Nephron progenitor cell (in vitro differentiated cells): ENCODE measurements at regions not wholly inside any gene's neighbourhood (a gene's known extent, or its start where the extent isn't known, plus 50 kb on each side); places are given as distances from the start of the nearest gene placed in this dataset.

Experiments
- DNase-seq: peaks from one replicate; pipeline ENCODE4 v3.0.0; 2021
- H3K27ac Mint-ChIP-seq: 2 replicates; pipeline ENCODE4 v1.8.0; 2021; ENCODE audit warnings: mild to moderate bottlenecking, moderate library complexity, mixed read lengths
- H3K27me3 Mint-ChIP-seq: 2 replicates; pipeline ENCODE4 v1.8.0; 2021; ENCODE audit warnings: mild to moderate bottlenecking, low read depth, mixed read lengths; ENCODE audit not compliant: poor library complexity
- H3K36me3 Mint-ChIP-seq: 2 replicates; pipeline ENCODE4 v1.8.0; 2021; ENCODE audit warnings: low read depth, mixed read lengths
- H3K4me1 Mint-ChIP-seq: 2 replicates; pipeline ENCODE4 v1.8.0; 2021; ENCODE audit warnings: mixed read lengths
- H3K4me3 Mint-ChIP-seq: 2 replicates; pipeline ENCODE4 v1.8.0; 2021; ENCODE audit warnings: mild to moderate bottlenecking, moderate library complexity, mixed read lengths
- H3K9me3 Mint-ChIP-seq: 2 replicates; pipeline ENCODE4 v1.8.0; 2021; ENCODE audit warnings: mild to moderate bottlenecking, moderate library complexity, mixed read lengths
- TF ChIP-seq, protein P1 (sequence below): fragments of 200-600 bp; sonication (generic); IDR thresholded peaks from 2 replicates; pipeline ENCODE4 v1.5.0; 2021; ENCODE audit warnings: antibody characterized with exemption

DNA sequence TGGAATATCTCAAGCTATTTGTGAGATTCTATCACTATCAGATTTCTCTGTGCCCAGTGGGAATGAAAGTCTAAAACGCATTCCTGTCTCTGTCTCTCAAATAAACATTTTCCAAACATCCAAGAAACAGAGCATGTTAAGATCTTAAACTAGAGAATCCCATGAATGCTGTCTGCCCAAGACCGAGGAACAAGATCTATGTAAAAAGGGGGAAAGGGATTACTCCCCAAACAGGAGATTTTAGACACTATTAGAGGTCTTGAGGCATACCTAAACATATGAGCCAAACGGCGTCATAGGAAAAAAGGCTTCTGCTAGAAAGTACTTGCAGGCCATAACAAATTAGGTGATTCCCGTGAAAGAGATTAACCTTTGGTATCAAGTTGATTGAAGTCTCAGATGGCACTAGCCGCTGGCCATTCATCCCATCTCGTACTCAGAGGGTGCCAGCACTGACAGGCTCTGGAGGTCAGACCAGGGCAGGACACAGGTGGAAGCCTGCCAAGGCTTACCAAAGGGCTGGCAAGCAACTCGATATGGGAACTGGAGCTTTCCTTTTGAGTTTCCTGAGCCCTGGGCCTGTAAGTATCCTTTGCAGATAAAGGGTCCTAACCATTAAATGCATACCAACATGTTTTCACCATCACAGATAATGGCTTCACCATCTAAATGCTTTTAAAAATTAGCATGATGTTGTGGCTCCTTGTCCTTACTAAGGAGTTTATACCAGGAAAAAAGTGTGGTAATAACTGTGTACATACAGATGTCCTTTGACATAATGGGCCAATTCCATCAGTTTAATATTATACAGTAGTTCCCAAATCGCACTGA lies 225.2 kb downstream of the FOXO1 start:
- Mint-ChIP-seq H3K4me3 (no peak overlapping the region), H3K4me1 (peaks cover 15% of the 10 kb centered on the region), H3K9me3 (peaks cover 2% of the 10 kb centered on the region), H3K36me3 (peaks cover 2% of the 10 kb centered on the region), H3K27ac (no peak overlapping the region), H3K27me3 (no peaks in the 10 kb centered on the region)
- TF ChIP-seq, protein P1, sequence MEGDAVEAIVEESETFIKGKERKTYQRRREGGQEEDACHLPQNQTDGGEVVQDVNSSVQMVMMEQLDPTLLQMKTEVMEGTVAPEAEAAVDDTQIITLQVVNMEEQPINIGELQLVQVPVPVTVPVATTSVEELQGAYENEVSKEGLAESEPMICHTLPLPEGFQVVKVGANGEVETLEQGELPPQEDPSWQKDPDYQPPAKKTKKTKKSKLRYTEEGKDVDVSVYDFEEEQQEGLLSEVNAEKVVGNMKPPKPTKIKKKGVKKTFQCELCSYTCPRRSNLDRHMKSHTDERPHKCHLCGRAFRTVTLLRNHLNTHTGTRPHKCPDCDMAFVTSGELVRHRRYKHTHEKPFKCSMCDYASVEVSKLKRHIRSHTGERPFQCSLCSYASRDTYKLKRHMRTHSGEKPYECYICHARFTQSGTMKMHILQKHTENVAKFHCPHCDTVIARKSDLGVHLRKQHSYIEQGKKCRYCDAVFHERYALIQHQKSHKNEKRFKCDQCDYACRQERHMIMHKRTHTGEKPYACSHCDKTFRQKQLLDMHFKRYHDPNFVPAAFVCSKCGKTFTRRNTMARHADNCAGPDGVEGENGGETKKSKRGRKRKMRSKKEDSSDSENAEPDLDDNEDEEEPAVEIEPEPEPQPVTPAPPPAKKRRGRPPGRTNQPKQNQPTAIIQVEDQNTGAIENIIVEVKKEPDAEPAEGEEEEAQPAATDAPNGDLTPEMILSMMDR, result no peak
- no peak for DNase-seq

DNA sequence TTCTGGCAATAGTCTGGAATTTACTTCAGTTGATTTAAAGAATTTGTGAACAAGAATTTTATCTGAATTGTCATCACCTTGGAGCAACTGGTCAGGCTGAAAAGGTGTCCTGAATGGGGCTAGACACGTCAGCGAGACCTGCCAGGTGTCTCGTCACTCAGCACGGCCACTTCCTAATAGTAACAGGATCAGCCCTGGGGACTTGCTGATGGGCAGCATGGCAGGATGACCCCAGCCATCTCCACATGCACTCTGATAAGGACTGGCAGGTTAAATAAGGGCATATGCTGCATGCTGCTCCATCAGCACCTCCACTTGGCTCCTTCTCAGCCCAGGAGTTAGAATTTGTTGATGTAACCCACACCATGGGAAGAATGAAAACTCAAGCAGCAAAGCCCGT lies 224.2 kb downstream of the FOXO1 start:
- no peak overlapping the region for H3K27ac Mint-ChIP-seq
- peaks cover 4% of the 10 kb centered on the region for H3K27me3 Mint-ChIP-seq
- H3K9me3 Mint-ChIP-seq, result peaks cover 11% of the 10 kb centered on the region
- TF ChIP-seq, protein P1, result no peak
- no peak for DNase-seq
- peaks cover 6% of the 10 kb centered on the region for H3K36me3 Mint-ChIP-seq
- no peak overlapping the region for H3K4me3 Mint-ChIP-seq
- H3K4me1 Mint-ChIP-seq, result peaks cover 10% of the 10 kb centered on the region

DNA sequence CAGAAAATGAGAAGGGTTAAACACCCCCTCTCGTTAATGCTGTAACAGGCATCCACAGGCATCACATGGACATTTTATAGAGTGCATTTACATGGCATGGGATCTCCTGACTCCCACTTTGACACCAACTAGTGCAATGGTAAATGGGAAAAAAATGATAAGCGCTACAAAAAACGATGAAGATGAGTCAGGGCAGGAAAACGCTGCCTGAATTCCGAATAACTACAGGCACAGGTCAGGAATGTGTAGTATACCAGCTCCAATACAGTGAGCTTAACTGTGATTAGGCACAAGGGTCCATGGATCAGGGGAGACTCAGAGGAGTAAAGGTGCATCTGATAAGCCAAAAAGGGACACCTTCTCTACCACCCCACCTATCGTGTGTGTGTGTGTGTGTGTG lies 223.6 kb downstream of the FOXO1 start:
- no peak for DNase-seq
- Mint-ChIP-seq H3K27me3 (peaks cover 4% of the 10 kb centered on the region), H3K4me1 (peaks cover 10% of the 10 kb centered on the region), H3K36me3 (peaks cover 6% of the 10 kb centered on the region), H3K4me3 (no peak overlapping the region), H3K27ac (no peak overlapping the region), H3K9me3 (peaks cover 11% of the 10 kb centered on the region)
- TF ChIP-seq, protein P1, result no peak

DNA sequence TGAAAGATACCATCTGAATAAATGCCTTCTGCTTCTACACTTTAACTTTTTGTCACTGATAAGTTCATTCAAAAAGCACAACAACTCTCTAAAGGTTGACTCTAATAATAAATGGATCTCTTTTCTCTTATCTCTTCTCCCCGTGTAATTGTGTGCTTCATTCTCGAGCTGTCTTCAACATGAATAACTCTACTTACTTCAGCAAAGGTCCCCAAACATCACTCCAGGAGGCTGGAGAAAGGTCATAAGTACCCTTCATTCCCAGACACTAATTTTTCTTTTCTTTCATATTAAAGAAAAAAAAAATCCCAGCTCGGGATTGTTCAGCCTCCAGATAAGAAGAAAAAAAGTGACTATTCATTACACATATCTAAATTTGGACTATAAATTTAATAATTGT lies 222.2 kb downstream of the FOXO1 start:
- TF ChIP-seq, protein P1, result no peak
- H3K4me3 Mint-ChIP-seq, result no peak overlapping the region
- no peak for DNase-seq
- peaks cover 5% of the 10 kb centered on the region for H3K4me1 Mint-ChIP-seq
- peaks cover 4% of the 10 kb centered on the region for H3K27me3 Mint-ChIP-seq
- no peak overlapping the region for H3K27ac Mint-ChIP-seq
- peaks cover 6% of the 10 kb centered on the region for H3K36me3 Mint-ChIP-seq
- H3K9me3 Mint-ChIP-seq, result peaks cover 15% of the 10 kb centered on the region

DNA sequence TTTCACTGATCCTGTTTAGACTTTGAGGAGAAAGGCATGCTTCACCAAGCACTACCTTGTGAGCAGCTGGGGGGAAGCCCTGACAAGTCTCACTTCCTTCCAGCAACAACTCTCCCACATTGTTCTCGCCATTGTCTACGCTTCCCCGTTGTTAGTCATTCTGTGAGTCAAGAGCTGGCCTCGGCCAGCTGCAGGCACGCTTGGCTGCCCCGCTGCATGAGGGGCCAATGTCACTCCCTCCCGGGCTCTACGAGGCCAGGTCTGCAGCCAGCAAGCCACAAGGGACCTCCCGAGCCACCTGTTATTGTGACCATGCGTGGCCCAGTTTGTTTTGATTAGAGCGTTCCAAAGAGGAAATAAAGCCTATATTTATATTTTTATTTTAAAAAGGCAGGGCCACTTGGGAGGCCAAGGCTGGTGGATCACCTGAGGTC lies 220.9 kb downstream of the FOXO1 start:
- H3K4me3 Mint-ChIP-seq, result no peak overlapping the region
- peaks cover 5% of the 10 kb centered on the region for H3K4me1 Mint-ChIP-seq
- peaks cover 11% of the 10 kb centered on the region for H3K36me3 Mint-ChIP-seq
- peaks cover 9% of the 10 kb centered on the region for H3K27me3 Mint-ChIP-seq
- H3K27ac Mint-ChIP-seq, result peak overlapping the region; percentile 72
- H3K9me3 Mint-ChIP-seq, result peaks cover 25% of the 10 kb centered on the region
- TF ChIP-seq, protein P1, result no peak
- no peak for DNase-seq

DNA sequence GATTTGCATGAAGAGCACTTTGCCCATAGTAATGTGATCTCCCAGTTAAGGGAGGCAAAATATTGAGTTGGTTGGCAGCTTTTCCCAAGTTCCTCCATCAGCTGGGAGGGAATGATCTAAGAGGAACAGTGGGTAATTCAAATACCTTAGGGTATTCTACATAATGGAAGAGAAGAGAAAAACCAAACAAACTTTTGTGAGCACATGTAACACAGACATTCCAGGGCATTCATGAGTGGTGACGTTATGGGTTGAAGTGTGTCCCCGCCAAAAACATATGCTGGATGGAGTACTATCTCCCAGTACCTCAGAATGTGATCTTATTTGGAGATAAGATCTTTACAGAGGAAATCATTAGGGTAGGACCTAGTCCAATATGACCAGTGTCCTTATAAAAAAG lies 220.1 kb downstream of the FOXO1 start:
- Mint-ChIP-seq H3K36me3 (peaks cover 11% of the 10 kb centered on the region), H3K4me3 (no peak overlapping the region), H3K9me3 (peaks cover 25% of the 10 kb centered on the region), H3K27me3 (peaks cover 9% of the 10 kb centered on the region), H3K4me1 (peaks cover 5% of the 10 kb centered on the region), H3K27ac (no peak overlapping the region)
- TF ChIP-seq, protein P1, result no peak
- no peak for DNase-seq
